GM19023 (cell line): ENCODE measurements at regions not wholly inside any gene's neighbourhood (a gene's known extent, or its start where the extent isn't known, plus 50 kb on each side); places are given as distances from the start of the nearest gene placed in this dataset.

Source experiments
- ATAC-seq: cut with Tn5 transposase; IDR thresholded peaks from one replicate; pipeline ENCODE4 v1.9.1; 2021; ENCODE audit warnings: mild to moderate bottlenecking, moderate library complexity; ENCODE audit not compliant: unreplicated experiment

- ATAC-seq = no peak
Observed at GRCh38 chr11:28384418-28384817, 276.2 kb downstream of the METTL15 start.

- ATAC-seq = no peak
Observed at GRCh38 chr11:28383456-28383855, 275.3 kb downstream of the METTL15 start.
